H1 (cell line): ENCODE measurements at regions not wholly inside any gene's neighbourhood (a gene's known extent, or its start where the extent isn't known, plus 50 kb on each side); places are given as distances from the start of the nearest gene placed in this dataset.

Source experiments
- BACH1 ChIP-seq: IDR thresholded peaks from 2 replicates; pipeline ENCODE4 v1.6.1; 2012; ENCODE audit warnings: low read length, improper control_type of control experiment
- E2F6 ChIP-seq: IDR thresholded peaks from 2 replicates; pipeline ENCODE4 v1.6.1; 2012; ENCODE audit warnings: inconsistent platforms
- FOSL1 ChIP-seq: IDR thresholded peaks from 2 replicates; pipeline ENCODE4 v1.6.1; 2011; ENCODE audit warnings: mild to moderate bottlenecking, low read depth, low read length, moderate library complexity; ENCODE audit not compliant: insufficient read depth

GRCh38 chr20:53837126-53837826, 233.1 kb downstream of the BCAS1 start (continued):
- TF ChIP-seq E2F6 (no peak), BACH1 (no peak), FOSL1 (no peak)
- TF ChIP-seq, all 59 proteins: peak for 0
